ENCODE measurements at regions not wholly inside any gene's neighbourhood (a gene's known extent, or its start where the extent isn't known, plus 50 kb on each side); places are given as distances from the start of the nearest gene placed in this dataset.

- Histone ChIP-seq H3K4me1 (ENCODE audit: control insufficient read depth in 4 of 4, insufficient read depth in 4 of 4, low read length in 3 of 4) (no peaks in the 10 kb centered on the region), H3K9ac (ENCODE audit: low read depth in 1 of 2, low read length in 2 of 2) (no peak overlapping the region), H3K9me3 (ENCODE audit: control insufficient read depth in 4 of 4, low read length in 3 of 4) (peaks cover 0 to 1% (median 0%) of the 10 kb centered on the region in 4 donors), H3K36me3 (ENCODE audit: control insufficient read depth in 4 of 4, insufficient read depth in 3 of 4, low read depth in 1 of 4, low read length in 3 of 4) (no peaks in the 10 kb centered on the region), H3K27ac (ENCODE audit: low read depth in 1 of 2, low read length in 2 of 2) (no peak overlapping the region), H3K4me3 (ENCODE audit: low read depth in 1 of 3, low read length in 3 of 3) (no peak overlapping the region), H3K27me3 (ENCODE audit: control insufficient read depth in 4 of 4, insufficient read depth in 4 of 4, low read length in 3 of 4) (no peaks in the 10 kb centered on the region)
- DNase-seq (ENCODE audit: low spot score), result no peak
- no peak for TF ChIP-seq RXRA (IDR thresholded peaks at IDR 0.05)
- no peak for TF ChIP-seq YY1 (IDR thresholded peaks at IDR 0.05)
- no peak for TF ChIP-seq GABPA (IDR thresholded peaks at IDR 0.05 in 1 of 2, conservative IDR thresholded peaks at IDR 0.05 in 1 of 2)
- TF ChIP-seq EGR1 (IDR thresholded peaks at IDR 0.05; ENCODE audit: low read depth in 2 of 2), result no peak
- 79% methylated on average over 2 of the region's 2 CpGs for WGBS
Observed at GRCh38 chr3:189459231-189459630, 172.0 kb upstream of the TP63 start.

- TF ChIP-seq RXRA (IDR thresholded peaks at IDR 0.05) (no peak), YY1 (IDR thresholded peaks at IDR 0.05) (no peak), FOXA1 (IDR thresholded peaks at IDR 0.05) (no peak), EGR1 (IDR thresholded peaks at IDR 0.05; ENCODE audit: low read depth in 2 of 2) (no peak), MAX (IDR thresholded peaks at IDR 0.05) (no peak), JUND (IDR thresholded peaks at IDR 0.05) (no peak), HNF4A (conservative IDR thresholded peaks at IDR 0.05) (no peak), SP1 (IDR thresholded peaks at IDR 0.05) (no peak), CTCF (IDR thresholded peaks at IDR 0.05; ENCODE audit: low read depth, low read length, missing input control) (no peak), GABPA (IDR thresholded peaks at IDR 0.05 in 1 of 2, conservative IDR thresholded peaks at IDR 0.05 in 1 of 2) (no peak), NR2F2 (IDR thresholded peaks at IDR 0.05) (no peak), ATF3 (IDR thresholded peaks at IDR 0.05) (no peak), HNF4G (IDR thresholded peaks at IDR 0.05) (no peak), TAF1 (conservative IDR thresholded peaks at IDR 0.05) (no peak), FOXA2 (IDR thresholded peaks at IDR 0.05) (no peak), RAD21 (IDR thresholded peaks at IDR 0.05) (no peak), ZBTB33 (IDR thresholded peaks at IDR 0.05) (no peak), REST (IDR thresholded peaks at IDR 0.05) (no peak)
- Histone ChIP-seq H3K4me3 (ENCODE audit: low read depth in 1 of 3, low read length in 3 of 3) (no peak overlapping the region), H3K9me3 (ENCODE audit: control insufficient read depth in 4 of 4, low read length in 3 of 4) (no peaks in the 10 kb centered on the region), H3K27me3 (ENCODE audit: control insufficient read depth in 4 of 4, insufficient read depth in 4 of 4, low read length in 3 of 4) (no peaks in the 10 kb centered on the region), H3K27ac (ENCODE audit: low read depth in 1 of 2, low read length in 2 of 2) (no peak overlapping the region), H3K36me3 (ENCODE audit: control insufficient read depth in 4 of 4, insufficient read depth in 3 of 4, low read depth in 1 of 4, low read length in 3 of 4) (no peaks in the 10 kb centered on the region), H3K9ac (ENCODE audit: low read depth in 1 of 2, low read length in 2 of 2) (no peak overlapping the region), H3K4me1 (ENCODE audit: control insufficient read depth in 4 of 4, insufficient read depth in 4 of 4, low read length in 3 of 4) (no peaks in the 10 kb centered on the region)
- 88% methylated on average over 2 of the region's 2 CpGs for WGBS
- no peak for DNase-seq (ENCODE audit: low spot score)
Observed at GRCh38 chr3:189460511-189460910, 170.7 kb upstream of the TP63 start.

All from liver (tissue), 8 donors.